ENCODE measurements at regions not wholly inside any gene's neighbourhood (a gene's known extent, or its start where the extent isn't known, plus 50 kb on each side); places are given as distances from the start of the nearest gene placed in this dataset.

DNA sequence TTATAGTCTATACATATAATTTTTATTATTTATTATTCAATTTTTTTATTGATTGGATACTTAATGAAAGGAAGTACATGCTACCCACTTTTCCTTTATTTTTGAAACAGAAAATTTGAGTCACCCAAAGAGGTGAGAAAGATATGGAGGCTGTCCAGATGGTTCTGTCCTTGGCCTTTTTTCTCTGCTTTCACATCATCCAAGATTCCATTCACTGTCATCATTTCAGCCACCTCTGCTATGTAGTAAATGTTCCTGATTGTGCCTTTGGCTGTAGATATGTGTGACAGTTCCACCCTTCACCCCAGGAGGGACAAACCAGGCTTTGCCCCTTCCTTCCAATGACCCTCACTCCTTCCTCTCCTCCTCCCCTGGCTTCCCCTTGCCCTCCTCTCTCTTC is 675.7 kb upstream of the ID2 start:
- Histone ChIP-seq H3K27me3 (replicated peaks; ENCODE audit: insufficient read depth) (no peaks in the 10 kb centered on the region), H3K27ac (no peak overlapping the region), H3K9me3 (no peaks in the 10 kb centered on the region), H3K4me1 (ENCODE audit: control insufficient read depth in 1 of 2, low read depth in 2 of 2) (peaks cover 3 to 25% of the 10 kb centered on the region in 2 donors), H3K4me3 (no peak overlapping the region), H3K36me3 (no peaks in the 10 kb centered on the region)
- DNase-seq (ENCODE audit: low spot score) (no peak), ATAC-seq (ENCODE audit: insufficient number of reproducible peaks, low FRiP score, low read depth) (no peak)
- TF ChIP-seq, protein P1, sequence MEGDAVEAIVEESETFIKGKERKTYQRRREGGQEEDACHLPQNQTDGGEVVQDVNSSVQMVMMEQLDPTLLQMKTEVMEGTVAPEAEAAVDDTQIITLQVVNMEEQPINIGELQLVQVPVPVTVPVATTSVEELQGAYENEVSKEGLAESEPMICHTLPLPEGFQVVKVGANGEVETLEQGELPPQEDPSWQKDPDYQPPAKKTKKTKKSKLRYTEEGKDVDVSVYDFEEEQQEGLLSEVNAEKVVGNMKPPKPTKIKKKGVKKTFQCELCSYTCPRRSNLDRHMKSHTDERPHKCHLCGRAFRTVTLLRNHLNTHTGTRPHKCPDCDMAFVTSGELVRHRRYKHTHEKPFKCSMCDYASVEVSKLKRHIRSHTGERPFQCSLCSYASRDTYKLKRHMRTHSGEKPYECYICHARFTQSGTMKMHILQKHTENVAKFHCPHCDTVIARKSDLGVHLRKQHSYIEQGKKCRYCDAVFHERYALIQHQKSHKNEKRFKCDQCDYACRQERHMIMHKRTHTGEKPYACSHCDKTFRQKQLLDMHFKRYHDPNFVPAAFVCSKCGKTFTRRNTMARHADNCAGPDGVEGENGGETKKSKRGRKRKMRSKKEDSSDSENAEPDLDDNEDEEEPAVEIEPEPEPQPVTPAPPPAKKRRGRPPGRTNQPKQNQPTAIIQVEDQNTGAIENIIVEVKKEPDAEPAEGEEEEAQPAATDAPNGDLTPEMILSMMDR (IDR thresholded peaks at IDR 0.05): no peak

DNA sequence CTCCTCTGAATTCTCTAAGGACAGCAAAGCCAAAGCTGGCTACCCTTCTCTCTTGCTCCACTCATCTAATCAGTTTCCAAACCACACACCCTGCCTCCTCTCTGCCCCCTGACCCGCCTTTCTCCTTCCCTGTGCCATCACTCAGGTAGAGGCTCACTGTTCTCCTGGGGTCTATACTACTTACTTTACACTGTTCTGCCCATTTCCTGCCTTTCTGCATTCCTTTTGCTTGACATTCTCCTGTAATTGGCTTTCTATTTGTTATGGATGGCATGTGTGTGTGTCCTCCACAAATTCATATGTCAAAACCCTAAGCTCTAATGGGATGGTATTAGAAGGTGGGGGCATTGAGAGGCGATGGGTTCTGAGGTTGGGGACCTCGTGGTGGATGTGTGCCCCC is 675.2 kb upstream of the ID2 start:
- TF ChIP-seq, protein P1 (IDR thresholded peaks at IDR 0.05): no peak
- DNase-seq (ENCODE audit: low spot score) (no peak), ATAC-seq (ENCODE audit: insufficient number of reproducible peaks, low FRiP score, low read depth) (no peak)
- no peak overlapping the region for H3K4me3 ChIP-seq
- H3K4me1 ChIP-seq (ENCODE audit: control insufficient read depth in 1 of 2, low read depth in 2 of 2): peaks cover 3 to 25% of the 10 kb centered on the region in 2 donors
- H3K36me3 ChIP-seq: no peaks in the 10 kb centered on the region
- H3K9me3 ChIP-seq: no peaks in the 10 kb centered on the region
- no peak overlapping the region for H3K27ac ChIP-seq
- no peaks in the 10 kb centered on the region for H3K27me3 ChIP-seq (replicated peaks; ENCODE audit: insufficient read depth)

DNA sequence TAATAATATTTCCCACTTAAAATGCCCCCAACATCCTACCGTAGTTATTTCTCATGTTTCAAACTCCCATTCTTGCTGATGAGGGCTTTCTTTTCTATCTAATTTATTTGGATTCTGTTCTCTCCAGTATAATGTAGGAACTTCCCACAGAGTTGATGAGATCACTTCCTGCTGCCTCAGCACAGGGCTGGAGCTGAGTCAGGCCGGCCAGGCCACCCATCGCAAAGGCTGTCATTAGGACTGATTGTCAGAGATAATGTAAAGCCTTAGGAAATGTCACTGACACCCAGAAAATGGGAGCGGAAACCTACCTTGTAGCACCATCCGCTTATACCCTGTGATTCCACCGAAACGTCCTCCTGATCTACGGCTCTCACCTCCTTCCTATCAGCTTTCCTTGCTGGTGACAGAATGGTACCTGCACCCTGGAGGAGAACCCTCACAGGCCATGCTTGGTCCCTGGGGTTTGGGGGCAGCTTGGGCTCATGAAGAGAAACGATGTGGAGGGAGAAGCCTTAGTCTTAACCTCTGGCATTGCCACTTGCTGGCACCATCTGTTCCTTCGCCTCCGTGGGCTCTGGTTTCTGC is 672.8 kb upstream of the ID2 start:
- TF ChIP-seq, protein P1 (IDR thresholded peaks at IDR 0.05): no peak
- Histone ChIP-seq H3K27me3 (replicated peaks; ENCODE audit: insufficient read depth) (no peaks in the 10 kb centered on the region), H3K4me3 (no peak overlapping the region), H3K36me3 (no peaks in the 10 kb centered on the region), H3K9me3 (no peaks in the 10 kb centered on the region), H3K4me1 (ENCODE audit: control insufficient read depth in 1 of 2, low read depth in 2 of 2) (peaks cover 0 to 12% of the 10 kb centered on the region in 2 donors), H3K27ac (no peak overlapping the region)
- DNase-seq (ENCODE audit: low spot score): no peak
- ATAC-seq (ENCODE audit: insufficient number of reproducible peaks, low FRiP score, low read depth): no peak

DNA sequence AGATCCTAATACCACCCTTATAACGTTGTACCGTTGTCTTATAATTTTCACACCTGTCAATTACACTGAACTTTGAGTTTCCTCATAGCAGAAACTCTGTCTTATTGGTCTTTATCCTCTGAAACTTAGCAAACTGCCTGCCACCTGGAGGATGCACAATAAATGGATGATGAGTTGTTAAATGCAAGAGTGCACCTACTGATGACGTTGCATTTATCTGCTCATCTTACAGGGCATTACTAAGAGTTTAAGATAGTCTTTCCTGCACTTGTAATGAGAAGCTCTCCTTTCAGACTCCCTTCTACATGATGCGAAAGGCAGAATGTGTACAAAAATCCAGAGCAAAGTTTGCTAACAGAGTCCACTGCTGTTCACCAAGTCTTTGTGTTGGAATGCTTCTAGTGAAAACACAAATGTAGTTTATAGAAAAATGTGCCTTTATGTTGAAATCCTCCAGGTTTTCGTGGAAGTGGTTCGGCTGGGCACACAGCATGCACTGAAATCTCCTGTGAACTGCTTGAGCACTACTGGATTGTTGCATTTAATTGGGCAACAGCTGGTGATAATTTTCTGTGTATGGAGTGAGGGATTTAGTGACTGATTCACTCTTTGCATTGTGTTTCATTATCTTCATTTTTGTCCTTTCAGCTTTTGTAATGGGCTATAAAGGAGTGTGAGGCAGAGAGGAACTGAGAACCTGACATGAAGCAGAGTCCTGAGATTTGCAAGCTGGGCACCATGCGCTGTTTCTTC is 665.8 kb upstream of the ID2 start:
- H3K4me1 ChIP-seq (ENCODE audit: control insufficient read depth in 1 of 2, low read depth in 2 of 2): no peaks in the 10 kb centered on the region
- H3K27me3 ChIP-seq (replicated peaks; ENCODE audit: insufficient read depth): no peaks in the 10 kb centered on the region
- no peak overlapping the region for H3K4me3 ChIP-seq

DNA sequence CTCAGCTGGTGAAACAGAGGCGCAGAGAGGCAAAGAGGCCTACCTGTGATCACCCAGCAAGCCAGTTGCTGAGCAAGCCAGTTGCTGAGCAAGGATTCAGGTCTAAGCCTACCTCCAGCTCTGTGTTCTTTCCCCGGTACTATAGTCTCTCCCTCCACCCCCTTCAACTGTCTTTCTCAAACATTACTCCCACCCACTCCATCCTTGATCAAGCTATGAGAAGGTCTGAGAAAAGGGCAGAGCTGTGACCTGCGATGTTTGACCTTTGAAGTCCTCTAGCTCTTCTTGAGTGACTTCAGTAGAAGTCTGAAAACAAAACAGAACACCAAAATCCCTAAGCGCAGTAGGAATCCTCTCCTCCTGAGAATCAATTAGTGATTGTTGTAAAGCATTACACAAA is 665.2 kb upstream of the ID2 start:
- TF ChIP-seq, protein P1 (IDR thresholded peaks at IDR 0.05): no peak
- Histone ChIP-seq H3K4me3 (no peak overlapping the region), H3K36me3 (no peaks in the 10 kb centered on the region), H3K9me3 (no peaks in the 10 kb centered on the region), H3K27me3 (replicated peaks; ENCODE audit: insufficient read depth) (no peaks in the 10 kb centered on the region), H3K4me1 (ENCODE audit: control insufficient read depth in 1 of 2, low read depth in 2 of 2) (peaks cover 0 to under 1% of the 10 kb centered on the region in 2 donors), H3K27ac (no peak overlapping the region)
- DNase-seq (ENCODE audit: low spot score): no peak
- no peak for ATAC-seq (ENCODE audit: insufficient number of reproducible peaks, low FRiP score, low read depth)

More for the DNA sequence above, 665.8 kb upstream of the ID2 start:
- no peak overlapping the region for H3K27ac ChIP-seq
- H3K9me3 ChIP-seq: no peaks in the 10 kb centered on the region
- DNase-seq (ENCODE audit: low spot score): no peak
- TF ChIP-seq, protein P1 (IDR thresholded peaks at IDR 0.05): no peak
- no peaks in the 10 kb centered on the region for H3K36me3 ChIP-seq
- no peak for ATAC-seq (ENCODE audit: insufficient number of reproducible peaks, low FRiP score, low read depth)

All from thoracic aorta (tissue), 2 donors.